Esophagus squamous epithelium (tissue), 5 donors: ENCODE measurements at regions not wholly inside any gene's neighbourhood (a gene's known extent, or its start where the extent isn't known, plus 50 kb on each side); places are given as distances from the start of the nearest gene placed in this dataset.
"Not testable (repeated sequence)": the region's sequence is repeated elsewhere in the genome, so short reads cannot be mapped to it uniquely, and the experiment has no call there.

Source experiments
- DNase-seq: peaks from one replicate; lab custom pipeline; 2025; lab: John Stamatoyannopoulos, UW
- H3K27ac ChIP-seq, 4 donors: fragments of 200-600 bp; sonication (generic); one replicate each; pipeline ENCODE4 v1.5.1; 2016 to 2019; ENCODE audit warnings: mild to moderate bottlenecking in 1 of 4
- H3K27me3 ChIP-seq, 4 donors: fragments of 200-600 bp; sonication (generic); 1 replicate in 3 of 4; 2 replicates in 1 of 4; pipeline versions ENCODE4 v1.5.1 to v1.6.0; 2017 to 2021; ENCODE audit warnings: antibody characterized with exemption in 1 of 4
- H3K36me3 ChIP-seq, 3 donors: fragments of 200-600 bp; sonication (generic); one replicate each; pipeline ENCODE4 v1.5.1; 2016 to 2019
- H3K4me1 ChIP-seq, 3 donors: fragments of 200-600 bp; sonication (generic); one replicate each; pipeline ENCODE4 v1.5.1; 2017 to 2019
- H3K4me3 ChIP-seq, 4 donors: fragments of 200-600 bp; sonication (generic); 1 replicate in 3 of 4; 2 replicates in 1 of 4; pipeline ENCODE4 v1.5.1; 2016 to 2019; ENCODE audit warnings: mild to moderate bottlenecking in 2 of 4, moderate library complexity in 1 of 4
- H3K9me3 ChIP-seq, 3 donors: fragments of 200-600 bp; sonication (generic); one replicate each; pipeline ENCODE4 v1.5.1; 2016 to 2019
- CTCF ChIP-seq, 6 experiments: fragments of 450-650 bp in 4 of 6; fragments of 200-600 bp in 2 of 6; sonication (generic) in 2 of 6; IDR thresholded peaks; one replicate each; pipeline ENCODE4 v1.5.1; 2016 to 2019; ENCODE audit warnings: antibody characterized with exemption in 6 of 6, mild to moderate bottlenecking in 4 of 6, moderate library complexity in 4 of 6
- POLR2A ChIP-seq, 4 donors: fragments of 450-650 bp; IDR thresholded peaks; one replicate each; pipeline ENCODE4 v1.6.1; 2017; ENCODE audit warnings: antibody characterized with exemption in 4 of 4, mild to moderate bottlenecking in 4 of 4, moderate library complexity in 3 of 4
- WGBS, 2 donors: methylation state at CpG; one replicate each; pipeline ENCODE4 v1.1.5; 2018; 5-methylcytosine and 5-hydroxymethylcytosine counted together
- intact Hi-C: fragments of 100-400 bp; cut with DNase I; formaldehyde crosslinking; loops from one replicate; pipeline ENCODE4 v1.15.0; 2022
- donor health status: DM: yes; HTN: yes; CAD: no.

- H3K9me3 ChIP-seq: peaks cover 0 to 7% (median 0%) of the 10 kb centered on the region in 3 donors
- H3K36me3 ChIP-seq: no peaks in the 10 kb centered on the region
- TF ChIP-seq POLR2A (IDR thresholded peaks at IDR 0.05): no peak
- no peak for TF ChIP-seq CTCF (IDR thresholded peaks at IDR 0.05)
- H3K27ac ChIP-seq: no peak overlapping the region
- no peaks in the 10 kb centered on the region for H3K4me1 ChIP-seq
- H3K4me3 ChIP-seq: no peak overlapping the region
- DNase-seq: no peak
- H3K27me3 ChIP-seq: no peaks in the 10 kb centered on the region
- intact Hi-C loops: no loop called here
These were observed 482.7 kb upstream of the TLE4 start for GRCh38 chr9:79089054-79089560.

GRCh38 chr9:79089851-79090250 is 481.9 kb upstream of the TLE4 start:
- H3K36me3 ChIP-seq: not testable (repeated sequence)

GRCh38 chr9:79103257-79103656 is 468.5 kb upstream of the TLE4 start:
- H3K9me3 ChIP-seq, H3K27ac ChIP-seq, H3K4me3 ChIP-seq, H3K27me3 ChIP-seq, H3K36me3 ChIP-seq, intact Hi-C loops, DNase-seq: not testable (repeated sequence)
- 100% methylated on average over 5 of the region's 17 CpGs; no CpG with 5 or more reads in 1 of the 2 donors for WGBS, 2 donors
- peaks cover 0 to 17% (median 0%) of the 10 kb centered on the region in 3 donors for H3K4me1 ChIP-seq

More at GRCh38 chr9:79089851-79090250, 481.9 kb upstream of the TLE4 start:
- H3K27me3 ChIP-seq, H3K9me3 ChIP-seq, H3K4me3 ChIP-seq, DNase-seq, intact Hi-C loops, H3K4me1 ChIP-seq, H3K27ac ChIP-seq: not testable (repeated sequence)
- WGBS, 2 donors: 67 to 73% methylated on average over 2 of the region's 2 CpGs

- no peak overlapping the region for H3K4me3 ChIP-seq
- H3K4me1 ChIP-seq: peaks cover 0 to 17% (median 0%) of the 10 kb centered on the region in 3 donors
- H3K36me3 ChIP-seq: no peaks in the 10 kb centered on the region
- no peak overlapping the region for H3K27ac ChIP-seq
- H3K9me3 ChIP-seq: peaks cover 0 to 6% (median 0%) of the 10 kb centered on the region in 3 donors
- WGBS, 2 donors: 87 to 100% methylated on average over 1 of the region's 1 CpG
- no peaks in the 10 kb centered on the region for H3K27me3 ChIP-seq
- TF ChIP-seq POLR2A (IDR thresholded peaks at IDR 0.05) (no peak), CTCF (IDR thresholded peaks at IDR 0.05) (no peak)
- DNase-seq: no peak
- intact Hi-C loops: no loop called here
These were observed 467.5 kb upstream of the TLE4 start for GRCh38 chr9:79104216-79104615.

DNA sequence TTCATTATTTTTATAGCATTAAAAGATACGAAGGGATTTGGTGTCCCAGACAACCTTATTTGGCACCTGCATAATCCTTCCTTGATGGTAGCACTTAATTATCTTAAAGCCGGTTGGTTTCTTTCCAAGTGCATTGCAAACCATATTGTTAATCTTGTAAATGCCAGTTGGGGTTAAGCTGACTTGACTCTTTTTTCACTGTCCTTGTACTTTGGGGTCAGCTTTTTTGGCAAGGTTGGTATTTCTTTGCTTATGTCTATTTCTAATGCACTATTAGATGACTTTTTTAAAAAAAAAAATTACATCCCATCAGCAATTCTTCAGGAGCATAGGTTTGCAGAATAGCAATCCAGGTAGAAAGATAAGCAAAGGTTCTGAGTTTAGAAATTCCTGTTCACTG is 466.8 kb upstream of the TLE4 start:
- Histone ChIP-seq H3K9me3 (peaks cover 0 to 6% (median 0%) of the 10 kb centered on the region in 3 donors), H3K4me1 (peaks cover 0 to 17% (median 0%) of the 10 kb centered on the region in 3 donors), H3K4me3 (no peak overlapping the region), H3K27ac (no peak overlapping the region), H3K27me3 (no peaks in the 10 kb centered on the region), H3K36me3 (no peaks in the 10 kb centered on the region)
- 32 to 36% methylated on average over 2 of the region's 2 CpGs for WGBS, 2 donors
- TF ChIP-seq CTCF (IDR thresholded peaks at IDR 0.05): no peak
- no peak for TF ChIP-seq POLR2A (IDR thresholded peaks at IDR 0.05)
- intact Hi-C loops: no loop called here
- DNase-seq: no peak

DNA sequence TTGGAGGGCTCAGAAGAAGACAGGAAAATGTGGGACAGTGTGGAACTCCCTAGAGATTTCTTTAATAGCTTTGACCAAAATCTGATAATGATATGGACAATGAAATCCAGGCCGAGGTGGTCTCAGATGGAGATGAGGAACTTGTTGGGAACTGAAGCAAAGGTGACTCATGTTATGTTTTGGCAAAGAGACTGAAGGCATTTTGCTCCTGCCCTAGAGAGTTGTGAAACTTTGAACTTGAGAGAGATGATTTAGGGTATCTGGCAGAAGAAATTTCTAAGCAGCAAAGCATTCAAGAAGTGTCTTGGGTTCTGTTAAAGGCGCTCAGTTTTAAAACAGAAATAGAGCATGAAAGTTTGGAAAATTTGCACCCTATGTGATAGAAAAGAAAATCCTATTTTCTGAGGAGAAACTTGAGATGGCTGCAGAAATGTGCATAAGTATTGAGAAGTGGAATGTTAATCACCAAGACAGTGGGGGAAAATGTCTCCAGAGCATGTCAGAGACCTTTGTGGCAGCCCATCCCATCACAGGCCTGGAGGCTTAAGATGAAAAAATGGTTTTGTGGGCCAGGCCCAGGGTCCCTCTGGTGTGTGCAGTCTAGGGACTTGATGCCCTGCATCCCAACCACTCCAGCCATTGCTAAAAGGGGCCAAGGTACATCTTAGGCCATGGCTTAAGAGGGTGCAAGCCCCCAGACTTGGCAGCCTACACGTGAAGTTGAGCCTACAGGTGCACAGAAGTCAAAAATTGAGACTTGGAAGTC is 463.7 kb upstream of the TLE4 start:
- H3K27ac ChIP-seq: no peak overlapping the region
- 62 to 66% methylated on average over 3 of the region's 3 CpGs for WGBS, 2 donors
- no peak for DNase-seq
- intact Hi-C loops: no loop called here
- no peaks in the 10 kb centered on the region for H3K36me3 ChIP-seq
- no peak overlapping the region for H3K4me3 ChIP-seq
- peaks cover 0 to 17% (median 0%) of the 10 kb centered on the region in 3 donors for H3K4me1 ChIP-seq
- peaks cover 0 to 6% (median 0%) of the 10 kb centered on the region in 3 donors for H3K9me3 ChIP-seq
- no peaks in the 10 kb centered on the region for H3K27me3 ChIP-seq
- no peak for TF ChIP-seq CTCF (IDR thresholded peaks at IDR 0.05)
